Erythroblast (primary cell): ENCODE measurements at regions not wholly inside any gene's neighbourhood (a gene's known extent, or its start where the extent isn't known, plus 50 kb on each side); places are given as distances from the start of the nearest gene placed in this dataset.

ENCODE experiments used
- GATA1 ChIP-seq: IDR thresholded peaks from 2 replicates; pipeline ENCODE4 v1.6.1; 2011; ENCODE audit warnings: low read depth, mild to moderate bottlenecking, control low read depth, low read length, moderate library complexity
- POLR2A ChIP-seq: IDR thresholded peaks from 2 replicates; pipeline ENCODE4 v1.6.1; 2011; ENCODE audit warnings: mild to moderate bottlenecking, low read length

GRCh38 chr13:105541565-105541964 lies 993.9 kb downstream of the EFNB2 start:
- no peak for TF ChIP-seq POLR2A
- TF ChIP-seq GATA1 = no peak
